ENCODE measurements at regions not wholly inside any gene's neighbourhood (a gene's known extent, or its start where the extent isn't known, plus 50 kb on each side); places are given as distances from the start of the nearest gene placed in this dataset.
"Not testable (repeated sequence)": the region's sequence is repeated elsewhere in the genome, so short reads cannot be mapped to it uniquely, and the experiment has no call there.

DNA sequence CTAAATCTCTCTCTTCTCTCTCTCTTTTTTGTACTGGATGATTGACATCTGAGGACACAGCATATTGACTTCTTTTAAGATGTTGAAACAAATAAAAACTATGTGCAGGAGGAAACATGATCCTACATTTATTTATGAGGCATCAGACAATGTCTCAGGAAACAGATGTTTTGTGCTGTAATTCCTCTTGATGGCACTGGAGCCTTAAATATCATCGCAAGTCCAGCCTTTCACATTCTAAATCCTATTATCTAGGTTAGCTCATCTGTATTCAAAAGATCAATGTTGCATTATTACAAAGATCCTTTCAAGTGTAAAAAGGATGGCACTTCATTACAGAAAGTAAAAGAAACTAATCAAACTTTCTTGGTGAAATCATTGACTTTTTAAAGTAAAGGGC lies 63.9 kb downstream of the MAT2B start:
- DNase-seq = no peak

DNA sequence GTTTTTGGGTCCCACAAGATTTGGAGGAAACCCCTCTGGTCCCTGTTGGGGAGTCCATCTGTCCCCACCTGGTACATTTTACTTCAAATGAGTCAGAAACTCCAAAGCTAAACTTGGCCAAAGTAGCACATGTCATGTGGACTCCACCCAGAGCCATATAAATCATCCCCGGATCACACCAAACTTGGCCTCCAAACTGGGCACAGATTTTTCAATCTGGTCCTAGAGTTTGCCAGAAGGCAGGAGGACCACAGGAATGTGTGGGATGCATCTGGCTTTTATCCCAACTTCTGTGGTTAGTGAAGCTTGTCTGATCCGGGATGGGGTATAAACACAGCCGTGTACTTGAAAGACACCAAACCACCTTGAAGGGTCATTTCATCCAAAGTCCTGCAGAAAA lies 66.3 kb downstream of the MAT2B start:
- DNase-seq = no peak

DNA sequence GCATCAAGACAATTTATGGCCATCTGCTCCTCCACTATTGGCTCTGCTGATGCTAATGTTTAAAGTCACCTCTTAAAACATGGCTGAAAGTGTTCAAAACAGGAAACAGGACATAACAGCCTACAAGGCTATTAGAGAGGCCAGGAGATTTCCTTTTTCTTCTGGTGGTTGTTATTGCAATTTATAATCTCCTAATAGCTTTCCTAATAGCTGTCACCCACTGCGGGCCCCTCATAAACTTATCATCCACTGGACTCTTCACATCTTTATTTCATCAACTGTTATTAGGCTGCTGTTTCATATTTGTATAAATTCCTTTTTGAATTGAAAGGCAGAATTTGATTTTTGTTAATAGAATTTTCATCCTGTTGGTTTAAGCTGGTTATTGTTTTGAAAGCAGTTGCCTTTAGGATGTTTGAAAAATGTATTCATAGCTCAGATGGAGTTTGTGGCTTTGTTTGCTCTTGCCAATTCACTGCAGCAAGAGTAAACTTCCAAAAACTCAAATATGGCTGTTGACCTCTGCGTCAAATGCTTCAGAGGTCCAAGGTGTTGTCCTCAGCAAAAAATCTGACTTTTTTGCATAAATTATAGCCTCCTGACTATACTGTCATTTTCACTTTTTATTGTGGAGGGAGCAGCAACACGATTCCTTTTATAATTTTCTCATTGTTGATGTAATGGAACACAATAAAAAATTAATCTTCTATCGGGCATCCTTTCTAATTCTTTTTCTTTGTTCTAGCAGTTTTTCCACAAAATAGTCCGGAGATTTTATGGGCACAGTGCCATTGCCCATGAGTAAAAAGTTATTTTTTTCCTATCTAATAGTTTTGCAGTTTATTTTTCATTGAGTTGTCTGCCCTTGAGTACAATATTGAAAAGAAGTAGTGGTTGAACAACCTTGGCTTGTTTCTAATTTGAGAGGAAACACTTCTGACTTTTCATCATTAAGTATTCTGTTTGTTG lies 69.3 kb downstream of the MAT2B start:
- DNase-seq = no peak

DNA sequence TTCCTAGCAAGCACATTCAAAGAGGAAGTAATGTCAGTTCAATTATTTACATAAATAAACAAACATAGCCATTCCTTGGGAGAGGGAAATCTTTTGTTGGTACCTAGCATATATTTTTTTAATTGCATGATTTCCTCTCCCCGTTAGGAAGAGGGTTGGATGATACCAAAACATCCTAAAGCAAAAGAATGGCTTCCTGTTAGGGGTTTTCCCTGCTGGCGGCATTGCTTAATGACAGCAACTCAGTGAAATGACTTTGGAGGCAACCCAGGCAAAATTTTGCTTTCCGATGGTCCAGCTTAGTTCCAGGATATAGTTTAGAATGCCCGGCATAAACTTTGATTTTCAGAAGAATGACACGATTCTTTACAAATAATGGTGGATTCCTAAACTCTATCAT lies 73.2 kb downstream of the MAT2B start:
- DNase-seq = no peak

DNA sequence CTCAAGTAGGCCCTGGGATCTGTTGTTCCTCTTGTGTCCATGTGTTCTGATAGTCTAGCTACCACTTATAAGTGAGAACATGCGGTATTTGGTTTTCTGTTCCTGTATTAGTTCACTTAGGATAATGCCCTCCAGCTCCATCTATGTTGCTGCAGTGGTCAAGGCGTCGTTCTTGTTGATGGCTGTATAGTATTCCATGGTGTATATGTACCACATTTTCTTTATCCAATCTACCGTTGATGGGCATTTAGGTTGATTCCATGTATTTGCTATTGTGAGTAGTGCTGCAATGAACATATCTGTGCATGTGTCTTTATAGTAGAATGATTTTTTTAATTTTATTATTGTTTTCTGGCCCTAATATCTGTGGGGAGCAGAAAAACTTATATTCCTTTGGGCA lies 74.3 kb downstream of the MAT2B start:
- no peak for DNase-seq

DNA sequence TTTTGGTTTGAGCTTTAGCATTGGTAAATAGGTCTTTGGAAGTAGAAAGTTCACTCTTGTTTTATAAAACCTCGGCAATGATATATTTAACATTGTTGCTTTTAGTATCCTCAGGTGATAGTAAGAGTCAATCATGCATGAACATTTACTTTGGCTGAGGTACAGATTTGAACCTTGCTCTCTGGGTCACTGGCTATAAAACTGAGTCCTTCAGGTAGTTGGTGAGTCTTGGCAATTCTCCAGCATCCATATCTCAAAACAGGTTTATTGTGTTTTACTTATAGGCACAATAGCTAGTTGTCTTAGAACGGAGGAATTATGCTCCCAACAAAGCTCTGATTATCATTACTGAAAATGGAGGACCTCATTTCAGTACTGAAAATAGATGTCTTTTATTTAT lies 75.1 kb downstream of the MAT2B start:
- DNase-seq = no peak

DNA sequence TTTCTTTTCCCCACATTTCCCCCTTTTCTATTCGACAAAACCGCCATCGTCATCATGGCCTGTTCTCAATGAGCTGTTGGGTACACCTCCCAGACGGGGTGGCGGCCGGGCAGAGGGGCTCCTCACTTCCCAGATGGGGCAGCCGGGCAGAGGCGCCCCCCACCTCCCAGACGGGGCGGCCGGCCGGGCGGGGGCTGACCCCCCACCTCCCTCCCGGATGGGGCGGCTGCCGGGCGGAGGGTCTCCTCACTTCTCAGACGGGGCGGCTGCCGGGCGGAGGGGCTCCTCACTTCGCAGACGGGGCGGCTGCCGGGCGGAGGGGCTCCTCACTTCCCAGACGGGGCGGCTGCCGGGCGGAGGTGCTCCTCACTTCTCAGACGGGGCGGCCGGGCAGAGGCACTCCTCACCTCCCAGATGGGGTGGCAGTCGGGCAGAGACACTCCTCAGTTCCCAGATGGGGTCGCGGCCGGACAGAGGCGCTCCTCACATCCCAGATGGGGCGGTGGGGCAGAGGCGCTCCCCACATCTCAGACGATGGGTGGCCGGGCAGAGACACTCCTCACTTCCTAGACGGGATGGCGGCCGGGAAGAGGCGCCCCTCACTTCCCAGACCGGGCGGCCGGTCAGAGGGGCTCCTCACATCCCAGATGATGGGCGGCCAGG lies 78.2 kb downstream of the MAT2B start:
- not testable (repeated sequence) for DNase-seq

DNA sequence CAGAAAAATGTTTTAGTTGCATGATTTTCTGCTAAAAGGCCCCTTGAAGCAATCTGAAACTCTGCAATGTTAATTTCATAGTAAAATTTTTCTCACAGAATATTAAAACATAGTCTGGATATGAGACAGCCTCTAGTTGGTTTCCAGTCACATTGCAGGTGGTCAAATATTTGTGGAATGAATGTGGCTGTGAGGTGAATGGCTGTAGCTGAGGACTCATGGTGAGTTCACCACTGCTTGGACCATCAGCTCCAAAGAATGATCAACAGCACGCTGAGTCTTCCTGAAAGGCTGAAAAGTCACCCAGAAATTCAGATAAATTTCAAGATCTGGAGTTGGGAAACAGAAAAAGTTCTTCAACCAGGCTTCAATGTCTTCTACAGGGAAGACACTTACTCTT lies 79.8 kb downstream of the MAT2B start:
- no peak for DNase-seq

DNA sequence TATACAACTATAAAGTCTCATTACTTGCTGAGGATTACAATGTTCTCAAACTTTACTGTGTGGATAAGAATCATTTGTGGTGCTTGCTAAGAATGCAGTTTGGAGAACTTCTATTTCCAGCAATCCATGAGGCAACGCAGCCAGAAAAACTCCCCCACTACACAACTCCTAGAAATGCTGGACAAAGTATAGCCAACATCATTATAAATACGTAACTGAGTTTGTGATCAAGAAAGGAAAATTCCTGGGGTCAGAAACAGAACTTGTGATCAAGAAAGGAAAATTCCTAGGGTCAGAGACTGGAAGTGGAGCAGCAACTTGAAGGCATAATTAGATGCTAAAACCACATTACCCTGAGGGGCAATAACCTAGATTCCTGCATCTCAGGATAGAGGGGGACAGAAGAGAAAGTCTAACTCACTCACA lies 81.1 kb downstream of the MAT2B start:
- DNase-seq = no peak

DNA sequence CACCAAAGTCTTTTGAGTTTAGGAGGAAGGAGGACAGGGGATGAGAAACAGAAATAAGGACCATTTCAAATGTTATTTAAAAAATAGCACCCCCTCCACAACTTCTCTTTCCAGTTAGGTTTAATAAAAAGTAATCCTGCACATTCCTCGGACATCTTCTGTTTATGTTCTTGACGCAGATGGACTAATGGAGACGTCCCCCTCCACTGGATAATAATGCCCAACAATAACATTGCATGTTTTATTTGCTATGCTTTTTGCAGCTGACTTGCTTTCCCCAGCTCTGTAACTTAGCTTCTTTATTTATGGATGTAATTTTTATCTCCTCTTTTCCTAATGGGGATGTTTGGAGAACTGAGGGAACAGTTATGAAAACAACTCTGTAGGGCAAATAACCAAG lies 89.5 kb downstream of the MAT2B start:
- DNase-seq = no peak

DNA sequence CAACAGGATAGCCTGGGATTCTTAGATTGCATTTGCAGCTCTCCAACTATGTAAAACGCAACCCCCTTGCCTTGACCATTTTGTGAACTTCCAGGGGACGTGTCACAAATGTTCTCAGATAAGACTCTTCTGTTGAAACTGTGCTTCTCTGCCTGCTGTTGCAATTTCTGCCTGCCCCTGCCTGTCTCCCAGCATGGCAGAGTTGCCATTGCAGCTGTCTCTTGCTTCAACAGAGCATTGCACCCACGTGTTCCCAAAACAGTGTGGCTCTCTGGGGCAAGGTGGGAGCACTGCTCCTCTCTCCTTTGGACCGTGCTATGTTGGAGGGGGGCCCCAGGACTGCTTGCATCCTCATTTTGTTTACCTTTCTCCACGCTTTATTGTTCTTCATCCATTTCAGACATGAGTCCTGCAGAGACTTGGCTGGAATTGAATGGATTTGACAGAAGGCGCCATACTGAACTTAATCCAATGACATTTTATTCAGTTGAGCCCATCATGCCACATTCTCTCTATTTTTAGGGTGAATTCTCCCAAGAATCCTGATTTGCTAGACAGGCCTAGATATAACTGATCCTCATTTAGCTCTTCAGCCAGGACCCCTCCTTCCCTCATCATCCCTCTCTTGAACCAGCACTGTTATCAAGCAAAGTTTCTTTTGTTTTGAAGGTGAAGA lies 90.7 kb downstream of the MAT2B start:
- no peak for DNase-seq

DNA sequence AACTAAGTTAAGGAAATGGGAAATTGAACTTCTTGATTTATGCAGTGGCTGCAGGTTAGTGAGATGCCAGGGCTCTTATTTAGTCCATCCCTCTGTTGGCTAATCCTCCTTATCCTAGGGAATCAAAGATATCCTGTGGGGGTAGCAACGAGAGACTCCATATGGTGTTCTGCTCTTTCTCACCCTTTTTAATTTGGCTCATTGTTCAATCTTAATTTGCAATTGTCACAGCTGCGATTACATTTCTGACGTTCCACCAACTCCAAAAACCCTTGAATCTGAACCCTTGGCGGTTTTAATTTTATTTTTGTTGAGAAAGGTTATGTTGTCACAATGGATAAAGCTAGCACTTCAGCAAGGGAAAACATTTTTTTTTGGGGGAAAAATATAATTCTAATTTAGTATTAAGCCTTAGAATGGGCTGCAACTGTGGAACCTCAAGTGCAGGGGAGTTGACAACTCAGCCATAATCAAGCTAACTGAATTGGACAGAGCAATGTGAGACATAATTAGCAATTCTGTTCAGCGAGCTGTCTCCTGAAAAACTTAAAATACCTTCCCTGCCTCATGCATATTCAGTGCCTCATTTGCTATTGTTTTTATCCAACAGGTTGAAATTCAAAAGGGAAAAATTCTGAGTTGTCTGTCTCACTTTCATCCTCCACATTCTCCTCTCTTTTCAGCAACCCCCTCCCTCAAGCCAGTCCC lies 91.3 kb downstream of the MAT2B start:
- DNase-seq = no peak

DNA sequence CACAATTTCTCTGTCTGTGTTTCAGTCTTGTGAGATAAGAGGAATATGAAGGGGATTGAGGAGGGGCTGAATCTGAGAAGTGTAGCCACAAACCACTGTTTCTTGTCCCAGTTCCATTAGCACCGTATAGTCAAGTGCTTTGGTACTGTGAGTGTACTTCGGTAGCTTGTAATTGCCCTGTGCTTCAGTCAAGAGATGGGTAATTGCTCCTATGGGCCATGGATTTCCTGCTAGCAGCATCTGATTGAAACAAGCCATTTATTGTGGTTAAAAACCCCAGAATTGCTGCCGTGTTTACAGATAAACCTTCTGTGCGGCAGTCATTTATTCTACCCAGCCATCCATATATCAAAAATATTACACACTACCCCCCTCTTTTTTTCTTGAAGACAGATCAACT lies 98.6 kb downstream of the MAT2B start:
- no peak for DNase-seq

DNA sequence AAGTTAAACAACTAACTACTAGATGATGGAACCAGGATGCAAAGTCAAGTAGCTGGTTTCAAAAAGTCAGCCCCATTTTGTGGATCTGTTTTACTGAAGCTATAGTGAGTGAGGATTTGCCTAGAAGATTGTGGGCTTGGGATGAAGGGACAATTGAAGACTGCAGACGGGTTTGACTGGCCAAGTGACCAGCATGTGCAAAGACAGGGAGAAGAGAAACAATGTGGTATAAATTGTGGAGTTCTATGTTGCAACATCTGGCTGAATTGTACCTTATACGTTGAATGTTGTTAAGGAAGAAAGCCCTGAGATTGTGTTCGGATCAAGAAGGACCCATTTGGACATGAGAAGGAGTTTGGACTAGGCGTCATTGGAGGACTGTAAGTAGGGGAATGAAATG lies 101.8 kb downstream of the MAT2B start:
- no peak for DNase-seq

DNA sequence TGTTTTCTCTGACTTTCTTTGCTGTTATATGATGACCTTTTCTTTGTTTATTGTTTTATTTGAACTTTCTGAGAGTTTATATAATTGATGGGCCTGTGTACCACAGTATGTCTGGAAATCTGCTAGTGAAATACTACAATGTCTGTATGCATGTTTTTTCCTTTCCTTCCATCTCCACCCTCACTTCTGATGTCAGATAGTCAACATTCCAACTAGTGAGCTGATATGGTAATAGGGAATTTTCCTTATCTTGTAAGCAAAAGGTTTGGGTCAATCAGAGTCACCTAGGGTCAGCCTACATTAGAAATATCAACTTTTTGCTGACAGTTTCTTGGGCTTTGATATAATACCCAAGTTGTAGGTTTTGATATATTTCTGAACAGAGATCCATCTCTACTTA lies 103.2 kb downstream of the MAT2B start:
- DNase-seq = no peak

DNA sequence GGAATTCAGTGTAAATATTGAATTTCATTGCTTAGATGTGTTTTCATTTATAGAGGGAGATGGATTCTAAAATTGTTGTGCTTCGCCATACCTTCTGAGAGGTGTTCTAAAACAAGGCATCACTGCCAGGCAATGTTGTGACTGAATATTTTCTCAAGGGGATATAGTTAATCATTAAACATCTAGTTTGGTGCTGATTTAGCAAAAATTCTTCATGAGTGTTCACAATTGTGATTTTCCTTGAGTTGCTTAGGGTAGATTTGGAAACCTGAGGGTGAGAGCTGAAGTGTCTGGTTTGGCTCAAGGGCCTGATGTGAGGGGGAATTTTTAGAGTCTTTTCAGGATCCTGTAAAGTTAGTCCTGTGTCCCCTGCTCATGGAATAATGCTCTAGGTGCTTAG lies 104.5 kb downstream of the MAT2B start:
- DNase-seq = no peak

DNA sequence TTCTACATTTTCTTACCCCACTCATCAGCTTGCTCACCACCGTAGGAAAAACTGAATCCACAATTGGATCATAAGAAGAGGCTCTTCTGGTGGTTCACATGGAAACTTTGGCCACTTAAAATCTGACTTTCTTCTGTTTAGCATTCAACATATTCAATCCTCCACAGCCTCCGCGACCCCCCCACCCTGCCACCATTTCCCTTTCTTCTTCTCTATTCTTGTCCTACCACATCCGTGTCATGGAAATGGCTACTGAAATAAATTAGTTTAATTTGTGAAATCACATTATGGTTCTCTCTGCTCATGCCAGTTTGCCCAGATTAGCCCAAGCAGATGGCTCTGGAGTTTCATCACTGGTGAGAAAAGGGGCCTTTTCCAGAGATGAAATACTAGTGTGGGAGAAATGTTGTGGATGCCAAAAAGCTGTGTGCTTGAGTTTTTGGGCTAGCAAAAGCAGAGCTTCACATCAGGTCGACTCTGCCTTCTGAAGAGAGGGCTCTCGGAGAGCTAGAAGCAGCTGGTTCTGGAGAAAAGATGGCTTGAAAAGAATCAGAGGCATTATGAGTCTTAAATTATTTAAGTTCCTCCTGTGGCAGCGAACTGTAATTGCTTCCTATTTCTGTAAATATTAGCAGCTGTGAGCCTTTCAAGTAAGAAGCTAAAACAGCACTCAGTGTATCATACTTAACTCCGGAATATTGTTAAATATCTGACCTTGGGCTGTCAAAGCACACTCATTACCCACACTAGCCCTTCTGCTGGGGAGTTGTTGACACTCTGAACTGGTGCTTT lies 107.1 kb downstream of the MAT2B start:
- DNase-seq = no peak

DNA sequence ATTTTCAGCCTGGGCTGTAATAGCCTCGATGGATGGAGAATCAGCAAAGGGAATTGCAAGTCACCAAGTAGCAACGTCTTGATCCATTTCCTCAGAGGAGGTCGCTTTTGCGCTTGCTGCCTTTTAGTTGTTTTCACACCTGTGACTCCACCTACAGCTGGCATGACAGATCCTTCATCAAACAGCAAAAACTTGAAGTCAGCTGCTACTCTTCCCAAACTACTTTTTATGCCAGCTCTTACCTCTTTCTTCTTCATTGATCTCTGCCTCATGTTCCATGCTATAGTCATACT lies 107.7 kb downstream of the MAT2B start:
- DNase-seq = no peak

DNA sequence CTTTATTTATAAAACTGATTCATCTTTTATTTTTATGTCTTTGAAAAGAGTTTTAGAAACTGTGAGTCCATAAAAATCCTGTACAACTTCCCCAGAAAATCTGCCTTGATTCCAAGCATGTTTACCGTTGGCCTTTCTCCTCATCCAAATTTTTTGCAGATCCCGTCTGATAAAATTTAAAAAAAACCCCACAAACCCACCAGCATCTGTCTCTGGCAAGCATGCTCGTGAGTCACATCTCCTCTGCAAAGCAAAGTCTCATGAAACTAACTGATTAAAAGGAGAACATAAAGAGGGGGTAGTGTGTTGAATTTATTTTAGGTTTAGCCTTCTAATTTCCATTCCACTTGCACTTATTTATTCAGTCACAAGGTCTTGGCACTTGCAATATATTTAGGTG lies 109.4 kb downstream of the MAT2B start:
- no peak for DNase-seq

DNA sequence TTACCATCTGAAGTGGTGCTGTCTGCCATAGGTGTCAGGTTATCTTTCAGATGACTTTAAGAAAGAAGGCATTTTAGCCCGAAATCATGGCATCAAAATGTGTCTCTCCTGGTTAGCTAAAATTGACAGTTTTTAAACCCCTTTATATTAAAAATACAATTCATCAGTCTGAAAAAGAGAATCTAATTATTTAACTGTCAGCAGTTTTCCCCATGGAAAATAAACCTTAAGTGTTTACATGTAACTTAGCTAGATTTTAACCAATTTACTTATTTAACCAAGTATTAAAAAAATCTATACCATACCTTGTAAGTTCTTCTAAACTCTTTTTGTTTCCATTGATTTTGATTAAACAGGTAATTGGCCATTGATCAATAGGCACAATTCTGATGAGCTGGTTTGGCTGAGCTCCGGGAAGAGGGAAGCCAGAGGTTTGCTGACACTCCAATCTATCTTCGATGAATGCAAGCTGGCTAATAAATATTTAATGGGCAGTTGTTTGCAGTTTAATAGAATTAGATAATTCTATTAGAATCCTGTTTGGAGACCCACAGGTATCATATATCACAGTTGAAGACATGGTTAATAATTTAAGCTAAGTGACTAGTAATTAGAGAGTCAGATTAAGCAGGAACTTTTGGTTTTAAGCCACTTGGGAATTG lies 114.0 kb downstream of the MAT2B start:
- no peak for DNase-seq

DNA sequence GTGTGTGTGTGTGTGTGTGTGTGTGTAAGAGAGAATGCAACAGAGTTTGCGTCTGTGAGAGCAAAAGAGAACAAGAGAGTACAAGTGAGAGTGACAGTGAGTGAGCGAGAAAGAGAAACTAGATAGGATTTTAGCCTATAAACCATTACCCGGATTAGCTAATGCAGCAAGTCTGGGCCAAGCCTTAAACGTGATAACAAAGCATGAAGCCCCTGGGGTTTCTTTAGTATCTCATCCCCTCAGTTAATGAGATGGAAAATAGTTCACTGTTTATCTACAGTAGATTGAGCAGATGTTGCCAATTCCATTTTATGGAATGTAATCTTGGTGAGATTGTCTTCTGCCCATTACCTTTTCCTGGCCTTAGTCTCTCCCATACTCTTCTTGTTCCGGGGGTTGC lies 114.5 kb downstream of the MAT2B start:
- no peak for DNase-seq

DNA sequence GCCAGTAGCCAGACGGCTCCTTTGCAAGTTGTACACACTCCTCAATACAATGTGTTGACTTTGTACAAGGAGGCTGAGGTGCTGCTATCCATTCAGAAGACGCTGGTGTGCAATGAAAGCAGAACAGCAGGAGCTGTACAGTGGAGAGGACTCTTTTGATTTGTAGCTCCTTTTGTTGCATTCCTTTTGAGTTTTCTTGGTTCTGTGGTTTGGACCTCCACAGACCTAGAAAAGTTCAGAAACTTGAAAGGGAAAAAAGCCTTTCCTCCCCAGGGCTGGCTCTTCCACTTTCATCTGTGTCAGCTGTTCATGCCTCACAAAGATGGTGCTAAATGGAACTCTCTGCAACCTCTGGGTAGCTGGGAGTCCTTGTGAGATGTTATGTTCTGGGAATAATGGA lies 117.4 kb downstream of the MAT2B start:
- DNase-seq = no peak
